ENCODE measurements at regions not wholly inside any gene's neighbourhood (a gene's known extent, or its start where the extent isn't known, plus 50 kb on each side); places are given as distances from the start of the nearest gene placed in this dataset.

DNA sequence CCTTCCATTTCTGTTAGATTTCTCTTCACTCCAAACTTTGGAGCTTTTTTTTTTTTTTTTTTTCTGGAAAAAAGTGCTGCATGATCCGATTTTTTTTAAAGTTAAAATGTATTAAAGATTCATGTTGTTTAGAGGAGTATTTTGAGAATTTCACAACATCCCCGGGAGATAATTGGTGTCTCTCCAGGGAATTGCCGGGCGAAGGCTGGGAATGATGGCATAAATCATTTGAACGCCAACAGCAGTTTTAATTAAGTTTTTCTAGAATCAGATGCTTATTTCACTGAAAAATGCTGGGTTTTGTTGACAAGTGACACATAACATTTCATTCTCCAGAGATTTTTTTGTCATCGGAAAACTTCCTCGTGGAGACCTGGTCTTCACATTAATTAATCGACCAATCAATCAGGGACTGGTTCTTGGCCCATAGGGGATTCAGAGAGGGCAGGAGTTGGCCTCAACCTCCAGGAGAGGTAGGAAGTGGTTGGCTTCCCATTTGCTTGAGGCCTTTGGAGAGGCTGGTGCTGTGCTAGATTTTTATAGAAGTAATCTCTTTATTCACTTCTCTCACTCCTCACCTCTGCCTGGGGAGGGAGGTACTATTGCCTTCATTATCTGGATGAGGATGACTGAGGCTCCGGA lies 439.4 kb downstream of the TYW1 start:
- Histone ChIP-seq H4K91ac (ENCODE audit: low read length) (no peak overlapping the region), H3K4me2 (ENCODE audit: low read length, poor library complexity, severe bottlenecking) (no peak overlapping the region), H2BK15ac (ENCODE audit: low read depth, poor library complexity, severe bottlenecking) (no peak overlapping the region), H3K79me1 (replicated peaks; ENCODE audit: low read length, poor library complexity, severe bottlenecking) (no peaks in the 10 kb centered on the region), H3K4ac (ENCODE audit: low read depth in 1 of 2, low read length in 2 of 2) (no peak overlapping the region), H2BK12ac (ENCODE audit: low read length in 2 of 2) (no peak overlapping the region), H2BK120ac (ENCODE audit: low read depth, low read length) (no peak overlapping the region), H3K9ac (ENCODE audit: low read length) (no peak overlapping the region), H2BK5ac (ENCODE audit: low read depth, low read length, poor library complexity, severe bottlenecking) (no peak overlapping the region), H3K14ac (ENCODE audit: low read length in 2 of 2) (no peak overlapping the region), H2AFZ (ENCODE audit: low read depth, low read length) (no peak overlapping the region), H3K4me1 (ENCODE audit: control insufficient read depth, insufficient read depth, low read depth, low read length) (no peaks in the 10 kb centered on the region), H3K23ac (ENCODE audit: low read length in 2 of 2) (no peak overlapping the region), H3K27me3 (ENCODE audit: control insufficient read depth in 1 of 2, insufficient read depth in 1 of 2, low read length in 2 of 2) (no peaks in the 10 kb centered on the region), H2AK5ac (ENCODE audit: low read length, severe bottlenecking) (no peak overlapping the region), H4K8ac (ENCODE audit: low read length) (no peak overlapping the region), H3K27ac (ENCODE audit: low read length, poor library complexity, severe bottlenecking) (no peak overlapping the region), H3K36me3 (ENCODE audit: control insufficient read depth in 1 of 2, insufficient read depth in 2 of 2, low read depth in 1 of 2, low read length in 2 of 2) (no peaks in the 10 kb centered on the region), H3K18ac (ENCODE audit: low read depth in 1 of 2, low read length in 2 of 2) (no peak overlapping the region), H3K9me3 (ENCODE audit: control insufficient read depth, low read length) (no peaks in the 10 kb centered on the region), H3K4me3 (ENCODE audit: insufficient read depth in 1 of 2, low read depth in 1 of 2, low read length in 2 of 2) (no peak overlapping the region)
- WGBS = 74% methylated on average over 8 of the region's 9 CpGs
- no peak for DNase-seq

DNA sequence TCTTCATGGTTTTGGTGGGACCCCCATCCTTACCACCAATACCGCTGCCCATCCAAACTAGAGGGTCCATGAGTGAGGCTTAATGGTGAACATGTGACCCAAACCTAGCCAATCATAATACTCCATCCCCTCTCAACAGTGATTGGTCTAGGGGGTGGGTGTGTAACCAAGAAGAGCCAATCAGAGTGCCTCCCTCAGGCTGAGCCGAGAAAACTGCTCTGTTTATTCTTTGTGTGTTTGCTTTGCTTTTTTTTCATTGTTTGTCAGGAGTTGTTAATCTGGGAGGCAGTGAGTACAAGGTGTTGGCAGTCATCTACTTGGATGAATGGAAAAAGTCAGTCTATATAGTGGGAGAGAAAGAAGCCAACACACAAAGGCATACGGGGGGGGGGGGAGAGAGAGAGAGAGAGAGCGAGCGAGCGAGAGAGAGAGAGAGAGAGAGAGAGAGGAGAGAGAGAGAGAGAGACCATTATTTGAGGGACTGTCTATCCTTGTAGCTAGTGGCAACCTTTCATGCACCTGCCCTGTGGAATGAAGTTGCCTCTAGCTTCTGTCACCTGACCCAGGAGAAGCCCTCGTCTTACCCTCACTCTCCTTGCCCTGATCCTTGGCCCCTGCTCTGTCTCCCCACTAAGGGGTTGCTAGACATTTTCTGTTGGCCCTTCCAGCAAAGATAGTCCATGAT lies 441.7 kb downstream of the TYW1 start:
- Histone ChIP-seq H3K9ac (ENCODE audit: low read length) (no peak overlapping the region), H2BK120ac (ENCODE audit: low read depth, low read length) (no peak overlapping the region), H3K27ac (ENCODE audit: low read length, poor library complexity, severe bottlenecking) (no peak overlapping the region), H3K4me1 (ENCODE audit: control insufficient read depth, insufficient read depth, low read depth, low read length) (no peaks in the 10 kb centered on the region), H2AFZ (ENCODE audit: low read depth, low read length) (no peak overlapping the region), H3K23ac (ENCODE audit: low read length in 2 of 2) (no peak overlapping the region), H3K18ac (ENCODE audit: low read depth in 1 of 2, low read length in 2 of 2) (no peak overlapping the region), H3K36me3 (ENCODE audit: control insufficient read depth in 1 of 2, insufficient read depth in 2 of 2, low read depth in 1 of 2, low read length in 2 of 2) (no peaks in the 10 kb centered on the region), H2BK12ac (ENCODE audit: low read length in 2 of 2) (no peak overlapping the region), H2BK15ac (ENCODE audit: low read depth, poor library complexity, severe bottlenecking) (no peak overlapping the region), H3K4me3 (ENCODE audit: insufficient read depth in 1 of 2, low read depth in 1 of 2, low read length in 2 of 2) (no peak overlapping the region), H4K8ac (ENCODE audit: low read length) (no peak overlapping the region), H4K91ac (ENCODE audit: low read length) (no peak overlapping the region), H3K79me1 (replicated peaks; ENCODE audit: low read length, poor library complexity, severe bottlenecking) (no peaks in the 10 kb centered on the region), H3K4me2 (ENCODE audit: low read length, poor library complexity, severe bottlenecking) (no peak overlapping the region), H3K14ac (ENCODE audit: low read length in 2 of 2) (no peak overlapping the region), H3K9me3 (ENCODE audit: control insufficient read depth, low read length) (no peaks in the 10 kb centered on the region), H2BK5ac (ENCODE audit: low read depth, low read length, poor library complexity, severe bottlenecking) (no peak overlapping the region), H3K4ac (ENCODE audit: low read depth in 1 of 2, low read length in 2 of 2) (no peak overlapping the region), H3K27me3 (ENCODE audit: control insufficient read depth in 1 of 2, insufficient read depth in 1 of 2, low read length in 2 of 2) (no peaks in the 10 kb centered on the region), H2AK5ac (ENCODE audit: low read length, severe bottlenecking) (no peak overlapping the region)
- WGBS = 49% methylated on average over 3 of the region's 7 CpGs
- no peak for DNase-seq

DNA sequence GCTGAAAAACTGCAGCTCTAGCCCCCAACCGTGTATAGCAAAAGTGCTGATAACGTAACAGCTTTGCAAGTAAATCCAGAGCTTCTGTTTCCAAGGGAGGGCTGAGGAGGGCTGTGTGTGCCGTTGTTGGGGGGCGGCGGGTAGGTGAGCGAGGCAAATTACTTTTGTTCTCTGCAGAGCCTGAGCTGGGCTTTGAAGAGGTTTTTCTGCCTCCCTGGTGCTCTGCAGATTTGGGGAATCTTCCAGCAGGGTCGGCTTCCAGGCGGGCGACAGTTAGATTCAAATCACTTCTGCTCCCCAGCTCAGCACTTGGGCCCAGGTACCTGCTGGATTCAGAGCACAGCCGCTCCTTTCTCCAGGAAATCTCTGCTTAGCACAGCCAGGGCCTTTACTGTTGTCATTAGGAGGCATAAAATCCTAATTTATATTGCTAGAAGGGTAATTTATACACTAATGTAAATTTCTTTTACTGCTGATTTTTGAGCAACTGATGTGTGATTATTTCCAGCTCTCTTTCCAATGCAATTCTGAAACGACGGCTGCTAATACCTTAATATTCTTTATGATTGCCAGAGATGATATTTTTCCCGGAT lies 442.4 kb downstream of the TYW1 start:
- Histone ChIP-seq H3K18ac (ENCODE audit: low read depth in 1 of 2, low read length in 2 of 2) (no peak overlapping the region), H3K23ac (ENCODE audit: low read length in 2 of 2) (no peak overlapping the region), H2BK12ac (ENCODE audit: low read length in 2 of 2) (no peak overlapping the region), H2AFZ (ENCODE audit: low read depth, low read length) (no peak overlapping the region), H2BK15ac (ENCODE audit: low read depth, poor library complexity, severe bottlenecking) (no peak overlapping the region), H3K27me3 (ENCODE audit: control insufficient read depth in 1 of 2, insufficient read depth in 1 of 2, low read length in 2 of 2) (no peaks in the 10 kb centered on the region), H3K79me1 (replicated peaks; ENCODE audit: low read length, poor library complexity, severe bottlenecking) (no peaks in the 10 kb centered on the region), H4K8ac (ENCODE audit: low read length) (no peak overlapping the region), H3K4ac (ENCODE audit: low read depth in 1 of 2, low read length in 2 of 2) (no peak overlapping the region), H3K4me1 (ENCODE audit: control insufficient read depth, insufficient read depth, low read depth, low read length) (no peaks in the 10 kb centered on the region), H3K14ac (ENCODE audit: low read length in 2 of 2) (no peak overlapping the region), H3K27ac (ENCODE audit: low read length, poor library complexity, severe bottlenecking) (no peak overlapping the region), H2BK120ac (ENCODE audit: low read depth, low read length) (no peak overlapping the region), H4K91ac (ENCODE audit: low read length) (no peak overlapping the region), H2BK5ac (ENCODE audit: low read depth, low read length, poor library complexity, severe bottlenecking) (no peak overlapping the region), H3K9me3 (ENCODE audit: control insufficient read depth, low read length) (no peaks in the 10 kb centered on the region), H3K36me3 (ENCODE audit: control insufficient read depth in 1 of 2, insufficient read depth in 2 of 2, low read depth in 1 of 2, low read length in 2 of 2) (no peaks in the 10 kb centered on the region), H3K4me2 (ENCODE audit: low read length, poor library complexity, severe bottlenecking) (no peak overlapping the region), H3K4me3 (ENCODE audit: insufficient read depth in 1 of 2, low read depth in 1 of 2, low read length in 2 of 2) (no peak overlapping the region), H3K9ac (ENCODE audit: low read length) (no peak overlapping the region), H2AK5ac (ENCODE audit: low read length, severe bottlenecking) (no peak overlapping the region)
- WGBS = 71% methylated on average over 12 of the region's 13 CpGs
- DNase-seq = no peak

DNA sequence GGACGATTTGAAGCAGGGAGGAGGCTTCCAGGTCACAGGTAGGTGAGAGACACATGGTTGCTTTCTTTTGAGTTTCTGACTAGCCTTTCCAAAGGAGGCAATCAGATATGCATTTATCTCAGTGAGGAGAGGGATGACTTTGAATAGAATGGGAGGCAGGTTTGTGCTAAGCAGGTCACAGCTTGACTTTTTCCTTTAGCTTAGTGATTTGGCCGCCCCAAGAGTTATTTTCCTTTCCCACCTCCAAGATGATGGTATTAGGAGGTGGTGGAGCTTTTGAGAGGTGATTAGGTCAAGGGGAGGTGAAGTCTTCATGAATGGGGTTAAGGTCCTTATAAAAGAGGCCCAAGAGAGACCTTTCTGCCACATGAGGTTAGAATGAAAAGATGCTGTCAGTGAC lies 443.7 kb downstream of the TYW1 start:
- H2AFZ ChIP-seq (ENCODE audit: low read depth, low read length) = no peak overlapping the region
- no peaks in the 10 kb centered on the region for H3K27me3 ChIP-seq (ENCODE audit: control insufficient read depth in 1 of 2, insufficient read depth in 1 of 2, low read length in 2 of 2)
- H3K4ac ChIP-seq (ENCODE audit: low read depth in 1 of 2, low read length in 2 of 2) = no peak overlapping the region
- no peak overlapping the region for H4K8ac ChIP-seq (ENCODE audit: low read length)
- no peak overlapping the region for H2BK15ac ChIP-seq (ENCODE audit: low read depth, poor library complexity, severe bottlenecking)
- H3K36me3 ChIP-seq (ENCODE audit: control insufficient read depth in 1 of 2, insufficient read depth in 2 of 2, low read depth in 1 of 2, low read length in 2 of 2) = no peaks in the 10 kb centered on the region
- no peak overlapping the region for H2AK5ac ChIP-seq (ENCODE audit: low read length, severe bottlenecking)
- no peak overlapping the region for H3K4me2 ChIP-seq (ENCODE audit: low read length, poor library complexity, severe bottlenecking)
- H3K23ac ChIP-seq (ENCODE audit: low read length in 2 of 2) = no peak overlapping the region
- H3K9me3 ChIP-seq (ENCODE audit: control insufficient read depth, low read length) = peaks cover 5% of the 10 kb centered on the region
- DNase-seq = no peak
- no peak overlapping the region for H2BK5ac ChIP-seq (ENCODE audit: low read depth, low read length, poor library complexity, severe bottlenecking)
- WGBS = 14% methylated on average over 1 of the region's 2 CpGs
- H2BK12ac ChIP-seq (ENCODE audit: low read length in 2 of 2) = no peak overlapping the region
- H3K27ac ChIP-seq (ENCODE audit: low read length, poor library complexity, severe bottlenecking) = no peak overlapping the region
- H3K9ac ChIP-seq (ENCODE audit: low read length) = no peak overlapping the region
- H4K91ac ChIP-seq (ENCODE audit: low read length) = no peak overlapping the region
- no peak overlapping the region for H3K4me3 ChIP-seq (ENCODE audit: insufficient read depth in 1 of 2, low read depth in 1 of 2, low read length in 2 of 2)
- H3K14ac ChIP-seq (ENCODE audit: low read length in 2 of 2) = no peak overlapping the region
- no peak overlapping the region for H2BK120ac ChIP-seq (ENCODE audit: low read depth, low read length)
- H3K79me1 ChIP-seq (replicated peaks; ENCODE audit: low read length, poor library complexity, severe bottlenecking) = no peaks in the 10 kb centered on the region
- no peak overlapping the region for H3K18ac ChIP-seq (ENCODE audit: low read depth in 1 of 2, low read length in 2 of 2)
- no peaks in the 10 kb centered on the region for H3K4me1 ChIP-seq (ENCODE audit: control insufficient read depth, insufficient read depth, low read depth, low read length)
